NCI-H748 (cell line): ENCODE measurements at regions not wholly inside any gene's neighbourhood (a gene's known extent, or its start where the extent isn't known, plus 50 kb on each side); places are given as distances from the start of the nearest gene placed in this dataset.

ENCODE experiments used
- DNase-seq: peaks from one replicate; lab custom pipeline; 2025; ENCODE audit not compliant: unreplicated experiment; lab: John Stamatoyannopoulos, UW

DNA sequence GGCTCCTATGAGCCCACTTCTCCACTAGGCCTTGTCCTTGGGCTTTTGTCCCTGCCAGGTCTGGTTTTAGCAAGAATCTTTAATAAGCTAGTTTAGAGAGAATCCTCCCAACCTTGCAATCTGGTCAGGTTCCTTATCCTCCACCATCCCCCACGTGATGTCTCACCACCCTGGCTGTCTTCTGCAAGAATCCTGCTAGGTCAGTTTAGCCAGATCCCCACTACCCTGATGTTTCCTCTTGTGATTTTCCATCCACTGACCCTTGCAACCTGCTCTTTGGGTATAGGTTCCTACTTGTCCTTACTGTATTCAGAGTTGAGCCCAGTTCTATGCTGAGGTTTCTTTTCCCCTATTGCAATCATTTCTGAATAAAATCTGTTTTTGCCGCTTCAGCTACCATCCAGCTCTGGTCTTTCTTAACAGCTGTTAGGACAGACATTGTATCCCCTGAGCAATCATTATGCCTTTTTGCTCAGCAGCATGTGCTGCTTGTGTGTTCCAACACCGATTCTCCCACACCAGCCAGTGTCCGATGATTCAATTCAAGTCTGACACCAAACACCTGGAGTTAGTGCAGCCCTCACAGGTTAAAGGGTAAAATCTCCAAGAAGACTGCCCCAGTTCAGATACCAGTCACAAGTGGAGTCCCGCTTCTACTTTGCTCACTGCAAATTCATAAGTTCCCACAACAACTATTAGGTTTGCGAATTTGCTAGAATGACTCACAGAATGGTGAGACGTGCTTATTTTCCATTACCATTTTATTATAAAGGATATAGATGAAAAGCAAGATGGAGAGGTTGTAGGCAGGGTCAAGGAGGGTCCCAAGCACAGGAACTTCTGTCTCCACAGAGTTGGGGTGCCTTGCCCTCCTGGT lies 62.2 kb upstream of the ADCY1 start:
- DNase-seq = no peak

DNA sequence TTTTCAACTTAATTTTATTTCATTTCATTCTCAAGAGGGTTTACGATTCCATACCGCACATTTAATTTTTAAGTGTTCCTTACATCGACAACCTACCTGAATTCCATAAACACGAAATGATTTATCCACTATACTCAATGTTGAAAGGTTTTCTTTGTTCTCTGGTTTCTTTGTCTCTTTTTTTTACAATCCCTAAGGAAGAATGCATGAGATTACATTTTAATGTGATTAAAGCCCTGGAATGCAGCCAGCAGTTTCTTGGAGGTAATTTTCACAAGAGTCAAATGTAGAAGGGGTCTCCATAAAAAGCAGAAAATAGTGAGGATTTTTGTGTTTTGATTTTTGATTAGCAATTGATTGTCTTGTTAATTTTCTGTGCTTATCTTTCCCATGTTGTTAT lies 59.2 kb upstream of the ADCY1 start:
- DNase-seq = peak; percentile 13

DNA sequence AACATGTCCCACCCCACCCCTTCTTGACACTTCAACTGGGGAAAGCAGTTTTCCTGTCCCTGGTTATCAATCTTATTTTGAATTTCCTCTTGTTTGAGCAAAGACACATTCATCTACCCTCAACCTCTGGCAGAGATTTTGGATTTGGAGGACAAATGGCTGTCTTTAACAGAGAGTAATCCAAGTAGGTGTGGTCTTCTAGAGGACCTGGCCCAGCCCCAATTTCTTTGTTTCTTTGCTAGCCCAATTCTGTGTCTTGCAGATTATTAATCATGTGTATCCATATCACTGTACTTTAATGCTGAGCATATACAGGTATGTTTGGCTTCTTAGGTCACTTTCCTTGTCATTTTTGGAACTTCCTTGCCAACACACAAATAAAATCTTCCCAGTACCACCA lies 58.8 kb upstream of the ADCY1 start:
- DNase-seq = peak; percentile 14
